Spleen (tissue), 7 donors: ENCODE measurements at regions not wholly inside any gene's neighbourhood (a gene's known extent, or its start where the extent isn't known, plus 50 kb on each side); places are given as distances from the start of the nearest gene placed in this dataset.

Experiments used
- CTCF ChIP-seq, 11 experiments: fragments of 200-600 bp in 7 of 11; fragments of 450-650 bp in 4 of 11; sonication (generic) in 4 of 11; IDR thresholded peaks in 8 of 11; conservative IDR thresholded peaks in 3 of 11; 1 replicate in 7 of 11; 2 replicates in 4 of 11; pipeline versions ENCODE4 v1.4.0 to v1.8.0; 2016 to 2021; ENCODE audit warnings: antibody characterized with exemption in 11 of 11, inconsistent platforms in 4 of 11, mild to moderate bottlenecking in 1 of 11
- POLR2A ChIP-seq, 3 donors: fragments of 450-650 bp; IDR thresholded peaks; one replicate each; pipeline ENCODE4 v1.5.1; 2017; ENCODE audit warnings: antibody characterized with exemption in 3 of 3, mild to moderate bottlenecking in 1 of 3
- POLR2AphosphoS5 ChIP-seq, 3 donors: sonication (generic); formaldehyde crosslinking; IDR thresholded peaks; one replicate each; pipeline ENCODE4 v1.5.1; 2017; ENCODE audit warnings: antibody characterized with exemption in 3 of 3
- donor health status: DM: no; HTN: no; CAD: no; lungs with moderate emphysema.
- donor health status: DM: no; HTN: no; CAD: no.
- donor health status: DM: no; HTN: no; CAD: no.

DNA sequence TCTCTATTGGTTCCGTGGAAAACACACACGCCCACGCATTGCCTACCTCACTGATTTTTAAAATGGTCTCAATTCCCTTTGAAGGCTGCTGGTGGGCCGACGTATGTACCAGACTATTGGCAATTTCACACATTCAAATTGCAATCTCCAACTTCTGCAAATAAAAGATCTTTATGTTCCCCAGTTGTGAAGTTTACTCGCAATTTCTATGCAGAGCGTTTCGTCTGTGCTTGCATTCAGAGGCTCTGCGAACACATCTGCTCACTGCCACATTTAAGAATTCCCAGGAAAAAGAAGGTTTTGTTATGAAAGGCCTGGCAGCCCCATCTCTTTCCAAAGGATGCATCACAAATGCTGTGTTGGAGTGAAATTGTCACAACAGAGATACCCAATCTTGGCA, 288.0 kb upstream of the KAZN start:
- TF ChIP-seq POLR2A (IDR thresholded peaks at IDR 0.05), result no peak
- no peak for TF ChIP-seq CTCF (IDR thresholded peaks at IDR 0.05 in 8 of 11, conservative IDR thresholded peaks at IDR 0.05 in 3 of 11)
- TF ChIP-seq POLR2AphosphoS5 (IDR thresholded peaks at IDR 0.05), result no peak
